HEK293 (cell line): ENCODE measurements at regions not wholly inside any gene's neighbourhood (a gene's known extent, or its start where the extent isn't known, plus 50 kb on each side); places are given as distances from the start of the nearest gene placed in this dataset.
"Not testable (repeated sequence)": the region's sequence is repeated elsewhere in the genome, so short reads cannot be mapped to it uniquely, and the experiment has no call there.

Experiments used
- CTCF ChIA-PET: fragments of 350-600 bp; formaldehyde crosslinking; extraction: SDS; loops from one replicate; lab custom pipeline; 2021; ENCODE audit warnings: antibody characterized with exemption; lab: Yijun Ruan, JAX
- POLR2A ChIA-PET: fragments of 300-600 bp; formaldehyde crosslinking; extraction: SDS; loops from one replicate; lab custom pipeline; 2020; ENCODE audit warnings: antibody characterized with exemption, inconsistent platforms; lab: Yijun Ruan, JAX
- H3K27ac ChIP-seq: fragments of 200-500 bp; sonication (Bioruptor generic); 2 replicates; pipeline ENCODE4 v1.5.1; 2014; ENCODE audit warnings: low read depth, low read length, control low read depth, inconsistent platforms; ENCODE audit errors: extremely low read depth
- H3K36me3 ChIP-seq, 2 experiments: fragments of 200-500 bp in 1 of 2; sonication (Bioruptor generic) in 1 of 2; 1 replicate in 1 of 2; 2 replicates in 1 of 2; pipeline ENCODE4 v1.5.1; 2014 to 2017; ENCODE audit warnings: inconsistent platforms in 2 of 2, low read length in 2 of 2; ENCODE audit not compliant: control insufficient read depth in 2 of 2, insufficient read depth in 1 of 2
- H3K4me1 ChIP-seq: fragments of 200-500 bp; sonication (Bioruptor generic); 2 replicates; pipeline ENCODE4 v1.5.1; 2014; ENCODE audit warnings: mild to moderate bottlenecking, low read length, inconsistent platforms; ENCODE audit not compliant: control insufficient read depth, insufficient read depth
- H3K4me3 ChIP-seq: 2 replicates; pipeline ENCODE4 v1.5.1; 2011; ENCODE audit warnings: low read depth, mild to moderate bottlenecking, control low read depth, low read length, moderate library complexity
- H3K9me3 ChIP-seq: fragments of 200-500 bp; sonication (Bioruptor generic); 2 replicates; pipeline ENCODE4 v1.5.1; 2014; ENCODE audit warnings: low read depth, low read length, inconsistent platforms; ENCODE audit not compliant: control insufficient read depth, insufficient read depth
- GLI2 ChIP-seq: fragments of 450-650 bp; formaldehyde crosslinking; IDR thresholded peaks from 2 replicates; pipeline ENCODE4; 2017; ENCODE audit warnings: missing biosample characterization, missing genetic modification characterization, low read depth, borderline replicate concordance
- SCRT1 ChIP-seq: fragments of 450-650 bp; formaldehyde crosslinking; IDR thresholded peaks from 2 replicates; pipeline ENCODE4 v1.5.1; 2016; ENCODE audit warnings: missing biosample characterization, missing genetic modification characterization, borderline replicate concordance
- SP2 ChIP-seq: fragments of 450-650 bp; formaldehyde crosslinking; IDR thresholded peaks from 2 replicates; pipeline ENCODE4 v1.5.1; 2016; ENCODE audit warnings: missing biosample characterization, missing genetic modification characterization
- ZNF10 ChIP-seq: fragments of 450-650 bp; formaldehyde crosslinking; IDR thresholded peaks from 2 replicates; pipeline ENCODE4 v1.5.1; 2017; ENCODE audit warnings: missing biosample characterization, missing genetic modification characterization
- ZNF121 ChIP-seq: fragments of 450-650 bp; formaldehyde crosslinking; IDR thresholded peaks from 2 replicates; pipeline ENCODE4 v1.5.1; 2016; ENCODE audit warnings: missing biosample characterization, missing genetic modification characterization
- ZNF133 ChIP-seq: fragments of 450-650 bp; formaldehyde crosslinking; IDR thresholded peaks from 2 replicates; pipeline ENCODE4 v1.5.1; 2016; ENCODE audit warnings: missing biosample characterization, missing genetic modification characterization
- ZNF146 ChIP-seq: fragments of 450-650 bp; formaldehyde crosslinking; IDR thresholded peaks from 2 replicates; pipeline ENCODE4 v1.5.1; 2016; ENCODE audit warnings: missing biosample characterization, missing genetic modification characterization
- ZNF155 ChIP-seq: fragments of 450-650 bp; formaldehyde crosslinking; IDR thresholded peaks from 2 replicates; pipeline ENCODE4 v1.5.1; 2016; ENCODE audit warnings: missing biosample characterization, missing genetic modification characterization
- ZNF157 ChIP-seq: fragments of 450-650 bp; formaldehyde crosslinking; IDR thresholded peaks from 2 replicates; pipeline ENCODE4 v1.5.1; 2016; ENCODE audit warnings: missing biosample characterization, missing genetic modification characterization
- ZNF202 ChIP-seq: fragments of 450-650 bp; formaldehyde crosslinking; IDR thresholded peaks from 2 replicates; pipeline ENCODE4 v1.5.1; 2016; ENCODE audit warnings: missing biosample characterization, missing genetic modification characterization, borderline replicate concordance
- ZNF266 ChIP-seq: fragments of 450-650 bp; formaldehyde crosslinking; IDR thresholded peaks from 2 replicates; pipeline ENCODE4 v1.5.1; 2016; ENCODE audit warnings: missing biosample characterization, missing genetic modification characterization, low read depth
- ZNF394 ChIP-seq: fragments of 450-650 bp; formaldehyde crosslinking; IDR thresholded peaks from 2 replicates; pipeline ENCODE4 v1.5.1; 2016; ENCODE audit warnings: missing biosample characterization, missing genetic modification characterization, mild to moderate bottlenecking, moderate library complexity, borderline replicate concordance
- ZNF423 ChIP-seq: fragments of 450-650 bp; formaldehyde crosslinking; IDR thresholded peaks from 2 replicates; pipeline ENCODE4 v1.5.1; 2016; ENCODE audit warnings: missing biosample characterization, missing genetic modification characterization
- ZNF561 ChIP-seq: fragments of 450-650 bp; IDR thresholded peaks from 2 replicates; pipeline ENCODE4 v1.5.1; 2018; ENCODE audit warnings: missing biosample characterization, missing genetic modification characterization, borderline replicate concordance
- ZNF585B ChIP-seq: fragments of 450-650 bp; formaldehyde crosslinking; IDR thresholded peaks from 2 replicates; pipeline ENCODE4 v1.5.1; 2016; ENCODE audit warnings: missing biosample characterization, missing genetic modification characterization
- ZNF830 ChIP-seq: fragments of 450-650 bp; IDR thresholded peaks from 2 replicates; pipeline ENCODE4 v1.5.0; 2018; ENCODE audit warnings: missing biosample characterization, missing genetic modification characterization, low read depth, mild to moderate bottlenecking, moderate library complexity
- TF ChIP-seq, protein P1 (sequence below): fragments of 450-650 bp; formaldehyde crosslinking; IDR thresholded peaks from 2 replicates; pipeline ENCODE4 v1.5.1; 2016; ENCODE audit warnings: missing biosample characterization, missing genetic modification characterization
- TF ChIP-seq, protein P2 (sequence below): sonication (generic); formaldehyde crosslinking; IDR thresholded peaks from 2 replicates; pipeline ENCODE4 v1.8.1; 2022; ENCODE audit warnings: mild to moderate bottlenecking, moderate library complexity, missing genetic modification reagents
- TF ChIP-seq, protein P3 (sequence below): fragments of 450-650 bp; formaldehyde crosslinking; IDR thresholded peaks from 2 replicates; pipeline ENCODE4 v1.5.1; 2016; ENCODE audit warnings: missing biosample characterization, missing genetic modification characterization
- TF ChIP-seq, protein P4 (sequence below): fragments of 450-650 bp; formaldehyde crosslinking; IDR thresholded peaks from 2 replicates; pipeline ENCODE4 v1.5.1; 2016; ENCODE audit warnings: missing biosample characterization, missing genetic modification characterization
- TF ChIP-seq, protein P5 (sequence below): fragments of 450-650 bp; IDR thresholded peaks from 2 replicates; pipeline ENCODE4 v1.5.1; 2018; ENCODE audit warnings: missing biosample characterization, missing genetic modification characterization

DNA sequence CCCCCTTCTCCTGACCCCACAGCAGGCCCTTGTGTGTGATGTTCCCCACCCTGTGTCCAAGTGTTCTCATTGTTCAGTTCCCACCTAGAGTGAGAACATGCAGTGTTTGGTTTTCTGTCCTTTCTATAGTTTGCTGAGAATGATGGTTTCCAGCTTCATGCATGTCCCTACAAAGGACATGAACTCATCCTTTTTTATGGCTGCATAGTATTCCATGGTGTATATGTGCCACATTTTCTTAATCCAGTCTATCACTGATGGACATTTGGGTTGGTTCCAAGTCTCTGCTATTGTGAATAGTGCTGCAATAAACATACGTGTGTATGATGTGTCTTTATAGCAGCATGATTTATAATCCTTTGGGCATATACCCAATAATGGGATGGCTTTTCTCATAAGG lies 234.2 kb downstream of the NR2F1-AS1 start:
- POLR2A ChIA-PET, H3K36me3 ChIP-seq, H3K9me3 ChIP-seq, H3K4me3 ChIP-seq, H3K4me1 ChIP-seq, CTCF ChIA-PET, H3K27ac ChIP-seq: not testable (repeated sequence)
- TF ChIP-seq, protein P1, sequence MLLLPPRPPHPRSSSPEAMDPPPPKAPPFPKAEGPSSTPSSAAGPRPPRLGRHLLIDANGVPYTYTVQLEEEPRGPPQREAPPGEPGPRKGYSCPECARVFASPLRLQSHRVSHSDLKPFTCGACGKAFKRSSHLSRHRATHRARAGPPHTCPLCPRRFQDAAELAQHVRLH (tag by site-specific recombination) = peak; percentile 81; the same call in 1 of the 2 replicates
- peak; percentile 94 for TF ChIP-seq ZNF146 (tag by site-specific recombination)

DNA sequence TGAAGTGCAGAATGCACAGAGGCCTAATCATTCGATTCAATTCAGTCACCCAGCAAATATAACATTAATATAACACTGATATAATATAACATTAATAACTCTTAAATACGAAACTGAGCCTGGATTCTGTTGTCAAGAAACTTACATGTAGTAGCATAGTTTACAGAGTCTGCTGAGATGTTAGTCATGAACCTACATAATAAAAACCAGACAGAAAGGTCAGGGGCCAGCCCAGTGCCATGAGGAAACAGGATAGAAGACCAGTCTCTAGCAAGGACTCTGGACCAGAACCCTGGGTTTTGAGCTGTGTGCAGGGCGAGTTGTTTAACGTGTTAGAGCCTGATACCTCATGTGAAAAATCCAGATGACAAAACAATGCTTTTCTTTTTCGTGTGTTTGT lies 234.7 kb downstream of the NR2F1-AS1 start:
- H3K36me3 ChIP-seq = no peaks in the 10 kb centered on the region
- ChIA-PET POLR2A (no interaction called here), CTCF (no interaction called here)
- no peaks in the 10 kb centered on the region for H3K9me3 ChIP-seq
- TF ChIP-seq, protein P2, sequence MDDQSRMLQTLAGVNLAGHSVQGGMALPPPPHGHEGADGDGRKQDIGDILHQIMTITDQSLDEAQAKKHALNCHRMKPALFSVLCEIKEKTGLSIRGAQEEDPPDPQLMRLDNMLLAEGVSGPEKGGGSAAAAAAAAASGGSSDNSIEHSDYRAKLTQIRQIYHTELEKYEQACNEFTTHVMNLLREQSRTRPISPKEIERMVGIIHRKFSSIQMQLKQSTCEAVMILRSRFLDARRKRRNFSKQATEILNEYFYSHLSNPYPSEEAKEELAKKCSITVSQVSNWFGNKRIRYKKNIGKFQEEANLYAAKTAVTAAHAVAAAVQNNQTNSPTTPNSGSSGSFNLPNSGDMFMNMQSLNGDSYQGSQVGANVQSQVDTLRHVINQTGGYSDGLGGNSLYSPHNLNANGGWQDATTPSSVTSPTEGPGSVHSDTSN (CRISPR knock-in tag) = no peak
- TF ChIP-seq GLI2 (no peak), ZNF202 (tag by site-specific recombination) (no peak), ZNF155 (tag by site-specific recombination) (no peak), ZNF10 (tag by site-specific recombination) (no peak), ZNF830 (tag by site-specific recombination) (no peak)
- TF ChIP-seq, protein P3, sequence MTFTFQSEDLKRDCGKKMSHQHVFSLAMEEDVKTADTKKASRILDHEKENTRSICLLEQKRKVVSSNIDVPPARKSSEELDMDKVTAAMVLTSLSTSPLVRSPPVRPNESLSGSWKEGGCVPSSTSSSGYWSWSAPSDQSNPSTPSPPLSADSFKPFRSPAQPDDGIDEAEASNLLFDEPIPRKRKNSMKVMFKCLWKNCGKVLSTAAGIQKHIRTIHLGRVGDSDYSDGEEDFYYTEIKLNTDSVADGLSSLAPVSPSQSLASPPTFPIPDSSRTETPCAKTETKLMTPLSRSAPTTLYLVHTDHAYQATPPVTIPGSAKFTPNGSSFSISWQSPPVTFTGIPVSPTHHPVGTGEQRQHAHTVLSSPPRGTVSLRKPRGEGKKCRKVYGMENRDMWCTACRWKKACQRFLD (tag by site-specific recombination) = no peak
- no peak overlapping the region for H3K27ac ChIP-seq
- H3K4me1 ChIP-seq = no peaks in the 10 kb centered on the region
- no peak overlapping the region for H3K4me3 ChIP-seq

DNA sequence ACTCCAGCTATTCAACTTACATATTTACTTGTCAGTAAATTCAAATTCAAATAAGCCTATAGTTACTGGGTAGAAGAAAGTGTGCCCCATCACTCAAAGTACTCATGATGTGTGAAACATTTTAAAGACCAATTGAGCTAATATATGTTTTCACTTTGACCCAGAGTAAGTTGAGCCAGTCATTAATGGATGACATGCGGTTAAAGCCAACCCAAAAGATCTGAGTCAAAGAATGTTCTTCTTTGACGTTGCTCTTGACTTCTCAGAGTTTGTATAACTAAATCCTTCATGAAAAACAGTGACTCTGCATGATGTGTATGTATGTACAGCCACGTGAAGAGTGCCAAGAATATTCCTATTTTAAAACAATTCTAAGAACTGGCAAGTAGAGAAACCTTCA lies 237.4 kb downstream of the NR2F1-AS1 start:
- TF ChIP-seq, protein P4, sequence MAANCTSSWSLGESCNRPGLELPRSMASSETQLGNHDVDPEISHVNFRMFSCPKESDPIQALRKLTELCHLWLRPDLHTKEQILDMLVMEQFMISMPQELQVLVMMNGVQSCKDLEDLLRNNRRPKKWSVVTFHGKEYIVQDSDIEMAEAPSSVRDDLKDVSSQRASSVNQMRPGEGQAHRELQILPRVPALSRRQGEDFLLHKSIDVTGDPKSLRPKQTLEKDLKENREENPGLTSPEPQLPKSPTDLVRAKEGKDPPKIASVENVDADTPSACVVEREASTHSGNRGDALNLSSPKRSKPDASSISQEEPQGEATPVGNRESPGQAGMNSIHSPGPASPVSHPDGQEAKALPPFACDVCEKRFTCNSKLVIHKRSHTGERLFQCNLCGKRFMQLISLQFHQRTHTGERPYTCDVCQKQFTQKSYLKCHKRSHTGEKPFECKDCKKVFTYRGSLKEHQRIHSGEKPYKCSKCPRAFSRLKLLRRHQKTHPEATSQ (tag by site-specific recombination) = no peak
- no peak for TF ChIP-seq SP2
- TF ChIP-seq ZNF133 = no peak
- no peak for TF ChIP-seq ZNF561 (tag by site-specific recombination)
- TF ChIP-seq SCRT1 = no peak
- TF ChIP-seq ZNF585B (tag by site-specific recombination) = no peak
- no peak for TF ChIP-seq ZNF394
- no peak for TF ChIP-seq ZNF266 (tag by site-specific recombination)
- TF ChIP-seq, protein P5, sequence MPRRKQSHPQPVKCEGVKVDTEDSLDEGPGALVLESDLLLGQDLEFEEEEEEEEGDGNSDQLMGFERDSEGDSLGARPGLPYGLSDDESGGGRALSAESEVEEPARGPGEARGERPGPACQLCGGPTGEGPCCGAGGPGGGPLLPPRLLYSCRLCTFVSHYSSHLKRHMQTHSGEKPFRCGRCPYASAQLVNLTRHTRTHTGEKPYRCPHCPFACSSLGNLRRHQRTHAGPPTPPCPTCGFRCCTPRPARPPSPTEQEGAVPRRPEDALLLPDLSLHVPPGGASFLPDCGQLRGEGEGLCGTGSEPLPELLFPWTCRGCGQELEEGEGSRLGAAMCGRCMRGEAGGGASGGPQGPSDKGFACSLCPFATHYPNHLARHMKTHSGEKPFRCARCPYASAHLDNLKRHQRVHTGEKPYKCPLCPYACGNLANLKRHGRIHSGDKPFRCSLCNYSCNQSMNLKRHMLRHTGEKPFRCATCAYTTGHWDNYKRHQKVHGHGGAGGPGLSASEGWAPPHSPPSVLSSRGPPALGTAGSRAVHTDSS = no peak
- TF ChIP-seq ZNF157 (tag by site-specific recombination) = no peak
- TF ChIP-seq ZNF121 (tag by site-specific recombination) = no peak
- no peak for TF ChIP-seq ZNF423 (tag by site-specific recombination)
- ChIA-PET CTCF (interaction anchor here (0.6 kb wide), 1 partner anchor 8 kb away, joined by 4 read pairs; no protein-coding TSS in a partner anchor), POLR2A (no interaction called here)
- Histone ChIP-seq H3K9me3 (no peaks in the 10 kb centered on the region), H3K4me3 (no peak overlapping the region), H3K36me3 (no peaks in the 10 kb centered on the region), H3K27ac (no peak overlapping the region), H3K4me1 (no peaks in the 10 kb centered on the region)
